NCI-H226 (cell line): ENCODE measurements at regions not wholly inside any gene's neighbourhood (a gene's known extent, or its start where the extent isn't known, plus 50 kb on each side); places are given as distances from the start of the nearest gene placed in this dataset.

Experiments
- DNase-seq: peaks from one replicate; pipeline ENCODE4 v3.0.0-alpha.2; 2015

- no peak for DNase-seq
These were observed 61.2 kb upstream of the MPHOSPH6 start for GRCh38 chr16:82231008-82231787.

GRCh38 chr16:82229800-82230619 is 60.0 kb upstream of the MPHOSPH6 start:
- DNase-seq: peak; percentile 20

DNA sequence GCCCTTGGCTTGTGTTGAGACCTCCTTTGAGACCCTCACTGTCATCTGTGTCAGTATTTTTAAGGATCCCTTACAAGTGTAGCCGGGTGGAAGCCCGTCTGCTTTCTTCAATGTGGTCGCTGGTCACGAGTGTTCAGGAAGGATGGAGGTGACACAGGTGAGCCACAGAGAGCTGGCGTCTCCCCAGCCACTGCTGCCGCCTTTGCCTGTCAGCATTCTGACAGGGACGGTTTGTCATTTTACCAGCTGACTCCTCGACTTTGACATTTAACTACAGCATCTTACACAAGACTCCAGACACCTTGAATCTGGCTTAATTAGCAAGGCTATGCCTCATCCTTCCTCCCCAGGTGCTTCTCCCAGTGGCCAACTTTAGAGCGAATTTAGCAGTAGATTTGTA is 56.3 kb upstream of the MPHOSPH6 start:
- no peak for DNase-seq

GRCh38 chr16:82224821-82225220 is 54.8 kb upstream of the MPHOSPH6 start:
- DNase-seq: no peak

DNA sequence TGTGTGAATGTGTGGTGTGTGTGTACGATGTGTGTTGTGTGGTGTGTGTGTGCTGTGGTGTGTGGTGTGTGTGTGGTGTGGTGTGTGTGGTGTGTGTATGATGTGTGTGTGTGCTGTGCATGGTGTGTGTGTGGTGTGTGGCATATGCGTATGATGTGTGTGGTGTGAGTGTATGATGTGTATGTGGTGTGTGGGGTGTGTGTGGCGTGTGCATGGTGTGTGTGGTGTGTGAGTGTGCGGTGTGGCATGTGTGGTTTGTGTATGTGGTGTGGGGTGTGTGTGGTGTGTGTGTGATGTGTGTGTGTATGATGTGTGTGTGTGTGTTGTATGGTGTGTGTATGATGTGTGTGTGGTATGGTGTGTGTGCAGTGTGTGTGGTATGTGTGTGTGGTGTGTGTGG is 50.5 kb upstream of the MPHOSPH6 start:
- DNase-seq: no peak
